Neural progenitor cell (in vitro differentiated cells): ENCODE measurements at regions not wholly inside any gene's neighbourhood (a gene's known extent, or its start where the extent isn't known, plus 50 kb on each side); places are given as distances from the start of the nearest gene placed in this dataset.

Experiments used
- DNase-seq: peaks from one replicate; pipeline ENCODE4 v3.0.0-alpha.2; 2016; ENCODE audit warnings: low spot score
- H2AFZ ChIP-seq: fragments of 200-600 bp; sonication (generic); replicated peaks from 2 replicates; pipeline ENCODE4 v1.6.1; 2016; ENCODE audit warnings: antibody characterized with exemption
- H3F3A ChIP-seq: fragments of 200-600 bp; sonication (generic); 2 replicates; pipeline ENCODE4 v1.6.1; 2016; ENCODE audit warnings: antibody characterized with exemption, low read depth
- H3K27ac ChIP-seq: fragments of 200-600 bp; sonication (generic); 2 replicates; pipeline ENCODE4 v1.5.1; 2016; ENCODE audit warnings: mild to moderate bottlenecking
- H3K27me3 ChIP-seq: fragments of 200-600 bp; sonication (generic); 2 replicates; pipeline ENCODE4 v1.6.1; 2016; ENCODE audit warnings: mild to moderate bottlenecking, moderate library complexity
- H3K36me3 ChIP-seq: fragments of 200-600 bp; sonication (generic); 2 replicates; pipeline ENCODE4 v1.5.1; 2016
- H3K4me1 ChIP-seq: fragments of 200-600 bp; sonication (generic); 2 replicates; pipeline ENCODE4 v1.6.1; 2016; ENCODE audit warnings: mixed run types
- H3K4me2 ChIP-seq: fragments of 200-600 bp; sonication (generic); 2 replicates; pipeline ENCODE4 v1.6.1; 2016
- H3K4me3 ChIP-seq: fragments of 200-600 bp; sonication (generic); 2 replicates; pipeline ENCODE4 v1.5.1; 2016
- H3K79me2 ChIP-seq: fragments of 200-600 bp; sonication (generic); 2 replicates; pipeline ENCODE4 v1.6.1; 2016; ENCODE audit warnings: low read depth
- H3K9ac ChIP-seq: fragments of 200-600 bp; sonication (generic); 2 replicates; pipeline ENCODE4 v1.6.1; 2016
- H3K9me3 ChIP-seq: fragments of 200-600 bp; sonication (generic); 2 replicates; pipeline ENCODE4 v1.5.1; 2016; ENCODE audit warnings: low read depth
- H4K20me1 ChIP-seq: fragments of 200-600 bp; sonication (generic); 2 replicates; pipeline ENCODE4 v1.6.1; 2016; ENCODE audit warnings: low read depth
- H3K27ac Mint-ChIP-seq: 3 replicates; pipeline ENCODE4 v1.8.0; 2021; ENCODE audit warnings: mixed read lengths
- H3K27me3 Mint-ChIP-seq: 2 replicates; pipeline ENCODE4 v1.8.0; 2022; ENCODE audit warnings: low read depth, mild to moderate bottlenecking, inconsistent platforms, moderate library complexity, mixed read lengths; ENCODE audit not compliant: insufficient read depth
- H3K36me3 Mint-ChIP-seq: 3 replicates; pipeline ENCODE4 v1.8.0; 2021; ENCODE audit warnings: mixed read lengths
- H3K4me1 Mint-ChIP-seq: 3 replicates; pipeline ENCODE4 v1.8.0; 2021; ENCODE audit warnings: mixed read lengths
- H3K4me3 Mint-ChIP-seq: 3 replicates; pipeline ENCODE4 v1.8.0; 2021; ENCODE audit warnings: mild to moderate bottlenecking, moderate library complexity, mixed read lengths
- H3K9me3 Mint-ChIP-seq: 3 replicates; pipeline ENCODE4 v1.8.0; 2020; ENCODE audit warnings: mixed read lengths
- CTCF ChIP-seq: fragments of 200-600 bp; sonication (generic); IDR thresholded peaks from 2 replicates; pipeline ENCODE4 v1.5.1; 2017; ENCODE audit warnings: antibody characterized with exemption, mild to moderate bottlenecking
- EZH2 ChIP-seq: fragments of 200-600 bp; sonication (generic); IDR thresholded peaks from 2 replicates; pipeline ENCODE4 v1.6.1; 2017; ENCODE audit warnings: antibody characterized with exemption, mild to moderate bottlenecking, moderate library complexity
- EZH2phosphoT487 ChIP-seq: fragments of 200-600 bp; sonication (generic); IDR thresholded peaks from 2 replicates; pipeline ENCODE4 v1.6.1; 2017; ENCODE audit warnings: antibody characterized with exemption

DNA sequence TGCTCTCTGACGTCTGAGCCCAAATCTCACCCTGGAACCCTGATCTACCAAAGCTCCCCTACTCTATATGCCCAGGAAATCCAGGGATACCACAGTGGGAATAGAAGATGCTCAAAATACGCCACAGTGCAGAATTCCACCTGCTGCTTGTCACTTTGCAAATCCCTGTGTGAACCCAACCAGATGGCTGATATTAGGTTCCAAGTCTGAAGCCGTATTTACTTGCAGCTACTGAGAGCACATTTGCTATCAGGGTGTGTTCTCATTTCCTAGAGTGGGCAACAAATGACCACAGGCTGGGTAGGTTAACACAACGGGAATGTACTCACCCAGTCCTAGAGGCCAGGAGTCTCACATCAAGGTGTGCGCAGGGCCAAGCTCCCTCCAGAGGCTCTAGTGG is 126.8 kb downstream of the MXRA5 start:
- no peak overlapping the region for H3K4me3 ChIP-seq
- no peak for DNase-seq
- peaks cover 10% of the 10 kb centered on the region for H3K9me3 Mint-ChIP-seq
- H3K9me3 ChIP-seq: no peaks in the 10 kb centered on the region
- no peaks in the 10 kb centered on the region for H3K4me1 Mint-ChIP-seq
- H3K4me1 ChIP-seq: no peaks in the 10 kb centered on the region
- no peak overlapping the region for H3K9ac ChIP-seq
- H3K27ac Mint-ChIP-seq: no peak overlapping the region
- TF ChIP-seq EZH2: no peak
- no peak for TF ChIP-seq CTCF
- TF ChIP-seq EZH2phosphoT487: no peak
- no peaks in the 10 kb centered on the region for H3F3A ChIP-seq
- no peaks in the 10 kb centered on the region for H3K36me3 Mint-ChIP-seq
- H3K27me3 ChIP-seq: no peaks in the 10 kb centered on the region
- no peak overlapping the region for H2AFZ ChIP-seq
- no peaks in the 10 kb centered on the region for H3K27me3 Mint-ChIP-seq
- no peak overlapping the region for H3K4me2 ChIP-seq
- no peak overlapping the region for H3K4me3 Mint-ChIP-seq
- no peaks in the 10 kb centered on the region for H4K20me1 ChIP-seq
- no peaks in the 10 kb centered on the region for H3K36me3 ChIP-seq
- H3K79me2 ChIP-seq: no peaks in the 10 kb centered on the region
- H3K27ac ChIP-seq: no peak overlapping the region

DNA sequence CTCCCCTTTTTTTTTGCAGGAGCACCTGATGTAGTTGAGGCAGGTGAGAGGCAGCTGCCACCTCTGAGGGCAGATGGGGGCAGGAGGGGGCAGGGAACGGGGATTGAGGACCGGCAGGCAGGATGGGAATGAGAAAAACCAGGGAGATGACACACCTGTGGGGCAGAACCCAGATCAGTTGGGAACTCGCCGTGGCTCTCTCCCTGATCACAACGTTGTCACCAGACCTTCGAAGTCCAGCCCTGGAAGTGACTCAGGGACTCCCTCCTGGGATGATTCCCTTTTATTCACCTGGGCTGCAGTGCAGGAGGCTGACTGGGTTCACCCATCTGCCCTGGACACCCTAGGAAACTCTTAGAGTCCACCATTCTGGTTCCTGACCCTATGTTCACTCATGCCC is 127.2 kb downstream of the MXRA5 start:
- H3K27ac Mint-ChIP-seq: no peak overlapping the region
- no peaks in the 10 kb centered on the region for H3K36me3 ChIP-seq
- no peak overlapping the region for H3K9ac ChIP-seq
- no peak overlapping the region for H3K27ac ChIP-seq
- no peaks in the 10 kb centered on the region for H3K4me1 ChIP-seq
- H3K27me3 Mint-ChIP-seq: no peaks in the 10 kb centered on the region
- H4K20me1 ChIP-seq: no peaks in the 10 kb centered on the region
- H3K9me3 Mint-ChIP-seq: peaks cover 10% of the 10 kb centered on the region
- H3K4me2 ChIP-seq: no peak overlapping the region
- no peaks in the 10 kb centered on the region for H3K36me3 Mint-ChIP-seq
- H3K79me2 ChIP-seq: no peaks in the 10 kb centered on the region
- no peak overlapping the region for H3K4me3 Mint-ChIP-seq
- no peak overlapping the region for H3K4me3 ChIP-seq
- no peaks in the 10 kb centered on the region for H3F3A ChIP-seq
- H3K27me3 ChIP-seq: no peaks in the 10 kb centered on the region
- H3K9me3 ChIP-seq: no peaks in the 10 kb centered on the region
- H2AFZ ChIP-seq: no peak overlapping the region
- DNase-seq: no peak
- H3K4me1 Mint-ChIP-seq: no peaks in the 10 kb centered on the region
- no peak for TF ChIP-seq CTCF
- TF ChIP-seq EZH2: no peak
- TF ChIP-seq EZH2phosphoT487: no peak

DNA sequence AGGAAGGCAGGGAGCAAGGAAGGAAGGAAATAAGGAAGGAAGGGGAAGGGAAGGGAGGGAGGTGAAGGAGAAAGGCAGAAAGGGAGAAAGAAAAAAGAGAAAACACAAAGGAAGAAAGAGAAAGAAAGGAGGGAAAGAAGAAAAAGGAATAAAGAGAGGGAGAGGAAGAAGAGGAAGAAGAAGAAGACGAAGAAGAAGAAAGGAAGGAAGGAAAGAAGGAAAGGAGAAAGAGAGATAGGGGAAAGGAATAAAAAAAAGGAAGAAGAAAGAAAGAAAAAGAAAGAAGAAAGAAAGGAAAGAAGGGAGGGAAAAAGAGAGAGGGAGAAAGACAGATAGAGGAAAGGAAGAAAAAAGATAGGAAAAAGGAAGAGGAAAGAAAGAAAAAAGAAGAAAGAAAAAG is 128.0 kb downstream of the MXRA5 start:
- no peaks in the 10 kb centered on the region for H3F3A ChIP-seq
- no peaks in the 10 kb centered on the region for H3K27me3 ChIP-seq
- no peak overlapping the region for H3K4me3 ChIP-seq
- no peak overlapping the region for H3K9ac ChIP-seq
- H3K4me2 ChIP-seq: no peak overlapping the region
- Mint-ChIP-seq H3K27ac (no peak overlapping the region), H3K4me1 (no peaks in the 10 kb centered on the region), H3K4me3 (no peak overlapping the region), H3K27me3 (no peaks in the 10 kb centered on the region), H3K36me3 (no peaks in the 10 kb centered on the region), H3K9me3 (peaks cover 12% of the 10 kb centered on the region)
- no peak overlapping the region for H2AFZ ChIP-seq
- no peaks in the 10 kb centered on the region for H3K9me3 ChIP-seq
- no peaks in the 10 kb centered on the region for H3K4me1 ChIP-seq
- H4K20me1 ChIP-seq: no peaks in the 10 kb centered on the region
- DNase-seq: no peak
- H3K79me2 ChIP-seq: no peaks in the 10 kb centered on the region
- no peaks in the 10 kb centered on the region for H3K36me3 ChIP-seq
- TF ChIP-seq EZH2phosphoT487 (no peak), EZH2 (no peak), CTCF (no peak)
- no peak overlapping the region for H3K27ac ChIP-seq
